ENCODE measurements at regions not wholly inside any gene's neighbourhood (a gene's known extent, or its start where the extent isn't known, plus 50 kb on each side); places are given as distances from the start of the nearest gene placed in this dataset.

DNA sequence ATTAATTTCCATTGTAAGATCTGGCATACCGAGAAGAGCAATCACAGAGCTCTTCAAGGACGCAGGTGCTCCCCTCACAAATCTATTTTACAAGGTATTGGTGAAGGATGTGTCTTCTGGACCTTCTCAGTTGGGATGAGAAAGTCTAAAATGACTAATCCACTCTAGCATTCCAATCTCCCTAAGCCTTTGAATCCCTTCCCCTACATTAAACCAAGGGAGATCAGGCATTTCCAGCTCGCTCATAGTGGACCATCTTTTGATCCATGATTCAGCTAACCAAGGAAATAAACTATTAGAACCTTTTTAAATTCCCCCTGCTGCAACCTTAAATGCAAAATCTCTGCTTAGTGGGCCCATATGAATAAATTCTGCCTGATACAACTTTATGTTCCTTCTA is 95.9 kb upstream of the FBN2 start:
- H3K79me2 ChIP-seq (ENCODE audit: insufficient read depth, low read depth, low read length): no peaks in the 10 kb centered on the region
- intact Hi-C loops (cut with micrococcal nuclease; ENCODE audit: unreplicated experiment): no loop called here
- CTCF ChIA-PET (ENCODE audit: unreplicated experiment): no interaction called here
- no peaks in the 10 kb centered on the region for H3K9me3 ChIP-seq (ENCODE audit: low read length)
- H3K9me2 ChIP-seq (ENCODE audit: insufficient read depth, low read length): no peaks in the 10 kb centered on the region
- no peak overlapping the region for H3K4me3 ChIP-seq (ENCODE audit: low read depth, low read length, poor library complexity, severe bottlenecking)
- BruUV-seq (replicated peaks): no TSS peak
- no peak overlapping the region for H3K4me2 ChIP-seq (ENCODE audit: low read length)
- no peaks in the 10 kb centered on the region for H3K36me3 ChIP-seq (ENCODE audit: insufficient read depth, low read length)
- H3K27ac ChIP-seq (ENCODE audit: low read depth, low read length, poor library complexity, severe bottlenecking): no peak overlapping the region
- POLR2A ChIA-PET: no interaction called here
- DNase-seq (ENCODE audit: low spot score): no peak
- TF ChIP-seq EZH2phosphoT487 (IDR thresholded peaks at IDR 0.05; ENCODE audit: borderline replicate concordance, low read depth, low read length): no peak
- TF ChIP-seq, protein P1, sequence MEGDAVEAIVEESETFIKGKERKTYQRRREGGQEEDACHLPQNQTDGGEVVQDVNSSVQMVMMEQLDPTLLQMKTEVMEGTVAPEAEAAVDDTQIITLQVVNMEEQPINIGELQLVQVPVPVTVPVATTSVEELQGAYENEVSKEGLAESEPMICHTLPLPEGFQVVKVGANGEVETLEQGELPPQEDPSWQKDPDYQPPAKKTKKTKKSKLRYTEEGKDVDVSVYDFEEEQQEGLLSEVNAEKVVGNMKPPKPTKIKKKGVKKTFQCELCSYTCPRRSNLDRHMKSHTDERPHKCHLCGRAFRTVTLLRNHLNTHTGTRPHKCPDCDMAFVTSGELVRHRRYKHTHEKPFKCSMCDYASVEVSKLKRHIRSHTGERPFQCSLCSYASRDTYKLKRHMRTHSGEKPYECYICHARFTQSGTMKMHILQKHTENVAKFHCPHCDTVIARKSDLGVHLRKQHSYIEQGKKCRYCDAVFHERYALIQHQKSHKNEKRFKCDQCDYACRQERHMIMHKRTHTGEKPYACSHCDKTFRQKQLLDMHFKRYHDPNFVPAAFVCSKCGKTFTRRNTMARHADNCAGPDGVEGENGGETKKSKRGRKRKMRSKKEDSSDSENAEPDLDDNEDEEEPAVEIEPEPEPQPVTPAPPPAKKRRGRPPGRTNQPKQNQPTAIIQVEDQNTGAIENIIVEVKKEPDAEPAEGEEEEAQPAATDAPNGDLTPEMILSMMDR (conservative IDR thresholded peaks at IDR 0.05; ENCODE audit: low read length): no peak
- H4K20me1 ChIP-seq (ENCODE audit: insufficient read depth, low read length): no peaks in the 10 kb centered on the region
- no peaks in the 10 kb centered on the region for H3K4me1 ChIP-seq (ENCODE audit: insufficient read depth, low read length, poor library complexity, severe bottlenecking)
- H2AFZ ChIP-seq (ENCODE audit: low read length): no peak overlapping the region

DNA sequence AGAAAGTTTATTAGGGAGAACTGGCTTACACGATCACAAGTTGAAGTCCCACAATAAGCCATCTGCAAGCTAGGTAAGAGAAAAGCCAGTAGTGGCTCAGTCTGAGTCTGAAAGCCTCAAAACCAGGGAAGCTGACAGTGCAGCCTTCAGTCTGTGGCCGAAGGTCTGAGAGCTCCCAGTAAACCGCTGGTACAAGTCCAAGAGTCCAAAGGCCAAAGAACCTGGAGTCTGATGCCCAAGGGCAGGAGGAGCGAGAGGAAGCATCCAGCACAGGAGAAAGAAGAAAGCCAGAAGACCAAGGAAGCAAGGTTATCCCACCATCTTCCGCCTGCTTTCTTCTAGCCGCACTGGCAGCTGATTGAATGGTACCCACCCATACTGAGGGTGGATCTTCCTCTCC is 97.3 kb upstream of the FBN2 start:
- Histone ChIP-seq H3K9me3 (ENCODE audit: low read length) (no peaks in the 10 kb centered on the region), H3K9me2 (ENCODE audit: insufficient read depth, low read length) (no peaks in the 10 kb centered on the region), H3K4me1 (ENCODE audit: insufficient read depth, low read length, poor library complexity, severe bottlenecking) (no peaks in the 10 kb centered on the region), H3K4me3 (ENCODE audit: low read depth, low read length, poor library complexity, severe bottlenecking) (no peak overlapping the region), H3K27ac (ENCODE audit: low read depth, low read length, poor library complexity, severe bottlenecking) (no peak overlapping the region), H3K36me3 (ENCODE audit: insufficient read depth, low read length) (no peaks in the 10 kb centered on the region), H2AFZ (ENCODE audit: low read length) (no peak overlapping the region), H3K4me2 (ENCODE audit: low read length) (no peak overlapping the region), H4K20me1 (ENCODE audit: insufficient read depth, low read length) (no peaks in the 10 kb centered on the region), H3K79me2 (ENCODE audit: insufficient read depth, low read depth, low read length) (no peaks in the 10 kb centered on the region)
- intact Hi-C loops (cut with micrococcal nuclease; ENCODE audit: unreplicated experiment): no loop called here
- TF ChIP-seq EZH2phosphoT487 (IDR thresholded peaks at IDR 0.05; ENCODE audit: borderline replicate concordance, low read depth, low read length): no peak
- TF ChIP-seq, protein P1 (conservative IDR thresholded peaks at IDR 0.05; ENCODE audit: low read length): no peak
- DNase-seq (ENCODE audit: low spot score): no peak
- no TSS peak for BruUV-seq (replicated peaks)
- CTCF ChIA-PET (ENCODE audit: unreplicated experiment): no interaction called here
- POLR2A ChIA-PET: no interaction called here

DNA sequence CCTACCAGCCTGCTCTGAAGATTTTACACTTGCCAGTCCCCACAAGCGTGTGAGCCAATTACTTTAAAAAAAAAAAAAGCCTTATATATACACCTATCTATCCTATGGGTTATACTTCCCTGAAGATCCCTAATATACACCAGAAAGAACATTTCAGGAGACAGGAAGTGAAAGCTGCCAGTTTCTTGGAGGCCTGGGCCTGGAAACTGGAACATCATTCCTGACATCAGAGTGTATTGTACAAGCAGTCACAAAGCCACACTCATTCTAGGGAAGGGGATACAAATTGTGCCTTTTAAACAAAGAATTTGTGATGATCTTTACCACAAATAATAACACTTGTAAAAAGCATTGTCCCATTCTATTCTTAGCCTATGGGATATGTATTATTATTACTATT is 98.3 kb upstream of the FBN2 start:
- POLR2A ChIA-PET: no interaction called here
- no peak overlapping the region for H3K27ac ChIP-seq (ENCODE audit: low read depth, low read length, poor library complexity, severe bottlenecking)
- CTCF ChIA-PET (ENCODE audit: unreplicated experiment): no interaction called here
- H3K36me3 ChIP-seq (ENCODE audit: insufficient read depth, low read length): no peaks in the 10 kb centered on the region
- H4K20me1 ChIP-seq (ENCODE audit: insufficient read depth, low read length): no peaks in the 10 kb centered on the region
- H2AFZ ChIP-seq (ENCODE audit: low read length): no peak overlapping the region
- no peaks in the 10 kb centered on the region for H3K9me3 ChIP-seq (ENCODE audit: low read length)
- H3K79me2 ChIP-seq (ENCODE audit: insufficient read depth, low read depth, low read length): no peaks in the 10 kb centered on the region
- DNase-seq (ENCODE audit: low spot score): no peak
- H3K4me1 ChIP-seq (ENCODE audit: insufficient read depth, low read length, poor library complexity, severe bottlenecking): no peaks in the 10 kb centered on the region
- intact Hi-C loops (cut with micrococcal nuclease; ENCODE audit: unreplicated experiment): no loop called here
- no peak overlapping the region for H3K4me3 ChIP-seq (ENCODE audit: low read depth, low read length, poor library complexity, severe bottlenecking)
- no peak overlapping the region for H3K4me2 ChIP-seq (ENCODE audit: low read length)
- no TSS peak for BruUV-seq (replicated peaks)
- TF ChIP-seq, protein P1 (conservative IDR thresholded peaks at IDR 0.05; ENCODE audit: low read length): no peak
- no peak for TF ChIP-seq EZH2phosphoT487 (IDR thresholded peaks at IDR 0.05; ENCODE audit: borderline replicate concordance, low read depth, low read length)
- H3K9me2 ChIP-seq (ENCODE audit: insufficient read depth, low read length): no peaks in the 10 kb centered on the region
